ENCODE measurements at regions not wholly inside any gene's neighbourhood (a gene's known extent, or its start where the extent isn't known, plus 50 kb on each side); places are given as distances from the start of the nearest gene placed in this dataset.

GRCh38 chr15:54841701-54842305 lies 354.9 kb downstream of the RSL24D1 start:
- TF ChIP-seq ARNT (IDR thresholded peaks at IDR 0.05) (no peak), SP1 (IDR thresholded peaks at IDR 0.05) (no peak), LEF1 (IDR thresholded peaks at IDR 0.05; ENCODE audit: borderline replicate concordance) (no peak)

Measured in HEK293T (cell line).